ENCODE measurements at regions not wholly inside any gene's neighbourhood (a gene's known extent, or its start where the extent isn't known, plus 50 kb on each side); places are given as distances from the start of the nearest gene placed in this dataset.

GRCh38 chr3:65006300-65006739, 318.5 kb upstream of the ADAMTS9 start:
- no peaks in the 10 kb centered on the region for H3F3A ChIP-seq (replicated peaks; ENCODE audit: low read depth)
- TF ChIP-seq ZNF331 (CRISPR knock-in tag; IDR thresholded peaks at IDR 0.05; ENCODE audit: low read depth) (no peak), STAT1 (IDR thresholded peaks at IDR 0.05; ENCODE audit: unreplicated experiment) (no peak), ZNF114 (CRISPR knock-in tag; IDR thresholded peaks at IDR 0.05) (no peak), NANOG (IDR thresholded peaks at IDR 0.05; ENCODE audit: borderline replicate concordance) (no peak), POLR2AphosphoS5 (IDR thresholded peaks at IDR 0.05; ENCODE audit: low read depth) (no peak), EZH2 (IDR thresholded peaks at IDR 0.05; ENCODE audit: low read depth, unreplicated experiment) (no peak), CREB1 (CRISPR knock-in tag; IDR thresholded peaks at IDR 0.05; ENCODE audit: low read depth) (no peak), EZH2phosphoT487 (IDR thresholded peaks at IDR 0.05; ENCODE audit: unreplicated experiment) (no peak), CTCF (conservative IDR thresholded peaks at IDR 0.05; ENCODE audit: low read depth in 2 of 2) (no peak), REST (IDR thresholded peaks at IDR 0.05; ENCODE audit: unreplicated experiment) (no peak), JUNB (IDR thresholded peaks at IDR 0.05; ENCODE audit: unreplicated experiment) (no peak)
- TF ChIP-seq, protein P1, sequence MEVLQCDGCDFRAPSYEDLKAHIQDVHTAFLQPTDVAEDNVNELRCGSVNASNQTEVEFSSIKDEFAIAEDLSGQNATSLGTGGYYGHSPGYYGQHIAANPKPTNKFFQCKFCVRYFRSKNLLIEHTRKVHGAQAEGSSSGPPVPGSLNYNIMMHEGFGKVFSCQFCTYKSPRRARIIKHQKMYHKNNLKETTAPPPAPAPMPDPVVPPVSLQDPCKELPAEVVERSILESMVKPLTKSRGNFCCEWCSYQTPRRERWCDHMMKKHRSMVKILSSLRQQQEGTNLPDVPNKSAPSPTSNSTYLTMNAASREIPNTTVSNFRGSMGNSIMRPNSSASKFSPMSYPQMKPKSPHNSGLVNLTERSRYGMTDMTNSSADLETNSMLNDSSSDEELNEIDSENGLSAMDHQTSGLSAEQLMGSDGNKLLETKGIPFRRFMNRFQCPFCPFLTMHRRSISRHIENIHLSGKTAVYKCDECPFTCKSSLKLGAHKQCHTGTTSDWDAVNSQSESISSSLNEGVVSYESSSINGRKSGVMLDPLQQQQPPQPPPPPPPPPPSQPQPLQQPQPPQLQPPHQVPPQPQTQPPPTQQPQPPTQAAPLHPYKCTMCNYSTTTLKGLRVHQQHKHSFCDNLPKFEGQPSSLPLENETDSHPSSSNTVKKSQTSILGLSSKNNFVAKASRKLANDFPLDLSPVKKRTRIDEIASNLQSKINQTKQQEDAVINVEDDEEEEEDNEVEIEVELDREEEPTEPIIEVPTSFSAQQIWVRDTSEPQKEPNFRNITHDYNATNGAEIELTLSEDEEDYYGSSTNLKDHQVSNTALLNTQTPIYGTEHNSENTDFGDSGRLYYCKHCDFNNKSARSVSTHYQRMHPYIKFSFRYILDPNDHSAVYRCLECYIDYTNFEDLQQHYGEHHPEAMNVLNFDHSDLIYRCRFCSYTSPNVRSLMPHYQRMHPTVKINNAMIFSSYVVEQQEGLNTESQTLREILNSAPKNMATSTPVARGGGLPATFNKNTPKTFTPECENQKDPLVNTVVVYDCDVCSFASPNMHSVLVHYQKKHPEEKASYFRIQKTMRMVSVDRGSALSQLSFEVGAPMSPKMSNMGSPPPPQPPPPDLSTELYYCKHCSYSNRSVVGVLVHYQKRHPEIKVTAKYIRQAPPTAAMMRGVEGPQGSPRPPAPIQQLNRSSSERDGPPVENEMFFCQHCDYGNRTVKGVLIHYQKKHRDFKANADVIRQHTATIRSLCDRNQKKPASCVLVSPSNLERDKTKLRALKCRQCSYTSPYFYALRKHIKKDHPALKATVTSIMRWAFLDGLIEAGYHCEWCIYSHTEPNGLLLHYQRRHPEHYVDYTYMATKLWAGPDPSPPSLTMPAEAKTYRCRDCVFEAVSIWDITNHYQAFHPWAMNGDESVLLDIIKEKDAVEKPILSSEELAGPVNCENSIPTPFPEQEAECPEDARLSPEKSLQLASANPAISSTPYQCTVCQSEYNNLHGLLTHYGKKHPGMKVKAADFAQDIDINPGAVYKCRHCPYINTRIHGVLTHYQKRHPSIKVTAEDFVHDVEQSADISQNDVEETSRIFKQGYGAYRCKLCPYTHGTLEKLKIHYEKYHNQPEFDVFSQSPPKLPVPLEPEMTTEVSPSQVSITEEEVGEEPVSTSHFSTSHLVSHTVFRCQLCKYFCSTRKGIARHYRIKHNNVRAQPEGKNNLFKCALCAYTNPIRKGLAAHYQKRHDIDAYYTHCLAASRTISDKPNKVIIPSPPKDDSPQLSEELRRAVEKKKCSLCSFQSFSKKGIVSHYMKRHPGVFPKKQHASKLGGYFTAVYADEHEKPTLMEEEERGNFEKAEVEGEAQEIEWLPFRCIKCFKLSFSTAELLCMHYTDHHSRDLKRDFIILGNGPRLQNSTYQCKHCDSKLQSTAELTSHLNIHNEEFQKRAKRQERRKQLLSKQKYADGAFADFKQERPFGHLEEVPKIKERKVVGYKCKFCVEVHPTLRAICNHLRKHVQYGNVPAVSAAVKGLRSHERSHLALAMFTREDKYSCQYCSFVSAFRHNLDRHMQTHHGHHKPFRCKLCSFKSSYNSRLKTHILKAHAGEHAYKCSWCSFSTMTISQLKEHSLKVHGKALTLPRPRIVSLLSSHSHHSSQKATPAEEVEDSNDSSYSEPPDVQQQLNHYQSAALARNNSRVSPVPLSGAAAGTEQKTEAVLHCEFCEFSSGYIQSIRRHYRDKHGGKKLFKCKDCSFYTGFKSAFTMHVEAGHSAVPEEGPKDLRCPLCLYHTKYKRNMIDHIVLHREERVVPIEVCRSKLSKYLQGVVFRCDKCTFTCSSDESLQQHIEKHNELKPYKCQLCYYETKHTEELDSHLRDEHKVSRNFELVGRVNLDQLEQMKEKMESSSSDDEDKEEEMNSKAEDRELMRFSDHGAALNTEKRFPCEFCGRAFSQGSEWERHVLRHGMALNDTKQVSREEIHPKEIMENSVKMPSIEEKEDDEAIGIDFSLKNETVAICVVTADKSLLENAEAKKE (CRISPR knock-in tag; IDR thresholded peaks at IDR 0.05) = no peak
- TF ChIP-seq, protein P2, sequence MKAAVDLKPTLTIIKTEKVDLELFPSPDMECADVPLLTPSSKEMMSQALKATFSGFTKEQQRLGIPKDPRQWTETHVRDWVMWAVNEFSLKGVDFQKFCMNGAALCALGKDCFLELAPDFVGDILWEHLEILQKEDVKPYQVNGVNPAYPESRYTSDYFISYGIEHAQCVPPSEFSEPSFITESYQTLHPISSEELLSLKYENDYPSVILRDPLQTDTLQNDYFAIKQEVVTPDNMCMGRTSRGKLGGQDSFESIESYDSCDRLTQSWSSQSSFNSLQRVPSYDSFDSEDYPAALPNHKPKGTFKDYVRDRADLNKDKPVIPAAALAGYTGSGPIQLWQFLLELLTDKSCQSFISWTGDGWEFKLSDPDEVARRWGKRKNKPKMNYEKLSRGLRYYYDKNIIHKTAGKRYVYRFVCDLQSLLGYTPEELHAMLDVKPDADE (IDR thresholded peaks at IDR 0.05) = no peak
- H3K27ac ChIP-seq (ENCODE audit: low read depth) = no peak overlapping the region
- H4K20me1 ChIP-seq (replicated peaks; ENCODE audit: insufficient read depth) = no peaks in the 10 kb centered on the region
- H3K9me2 ChIP-seq (ENCODE audit: insufficient read depth) = no peaks in the 10 kb centered on the region; the same call in 1 of the 2 replicates
- no peak overlapping the region for H3K4me3 Mint-ChIP-seq
- H3K36me3 ChIP-seq (ENCODE audit: insufficient read depth) = no peaks in the 10 kb centered on the region
- no peak overlapping the region for H3K4me2 ChIP-seq
- no peaks in the 10 kb centered on the region for H3K27me3 Mint-ChIP-seq (ENCODE audit: insufficient read depth, low read depth, poor library complexity)
- H2AFZ ChIP-seq = no peak overlapping the region
- H3K4me1 ChIP-seq (ENCODE audit: insufficient read depth) = no peaks in the 10 kb centered on the region
- H3K79me2 ChIP-seq (replicated peaks; ENCODE audit: insufficient read depth) = no peaks in the 10 kb centered on the region
- H3K36me3 Mint-ChIP-seq (ENCODE audit: low read depth) = no peaks in the 10 kb centered on the region
- ATAC-seq (no peak), DNase-seq (ENCODE audit: low spot score) (no peak)
- no peak overlapping the region for H3K4me3 ChIP-seq
- no peaks in the 10 kb centered on the region for H3K9me3 Mint-ChIP-seq
- H3K27me3 ChIP-seq (ENCODE audit: insufficient read depth) = no peaks in the 10 kb centered on the region
- no peak overlapping the region for H3K27ac Mint-ChIP-seq
- no peaks in the 10 kb centered on the region for H3K4me1 Mint-ChIP-seq
